HCT116 (cell line): ENCODE measurements at regions not wholly inside any gene's neighbourhood (a gene's known extent, or its start where the extent isn't known, plus 50 kb on each side); places are given as distances from the start of the nearest gene placed in this dataset.

Source experiments
- POLR2A ChIP-seq: IDR thresholded peaks from 2 replicates; pipeline ENCODE4 v1.7.0; 2011; ENCODE audit warnings: borderline replicate concordance; ENCODE audit not compliant: insufficient read depth, insufficient read length; ENCODE audit errors: extremely low read depth
- TF ChIP-seq, protein P1 (sequence below), 3 experiments: fragments of 200-600 bp in 1 of 3; sonication (generic) in 1 of 3; IDR thresholded peaks in 2 of 3; conservative IDR thresholded peaks in 1 of 3; 2 replicates each; pipeline ENCODE4 v1.5.1; 2012 to 2017; ENCODE audit warnings: low read depth in 2 of 3, low read length in 2 of 3, antibody characterized with exemption in 1 of 3, borderline replicate concordance in 1 of 3, control low read depth in 1 of 3, mild to moderate bottlenecking in 1 of 3, mixed read lengths in 1 of 3, mixed run types in 1 of 3, moderate library complexity in 1 of 3; ENCODE audit not compliant: insufficient read depth in 1 of 3

DNA sequence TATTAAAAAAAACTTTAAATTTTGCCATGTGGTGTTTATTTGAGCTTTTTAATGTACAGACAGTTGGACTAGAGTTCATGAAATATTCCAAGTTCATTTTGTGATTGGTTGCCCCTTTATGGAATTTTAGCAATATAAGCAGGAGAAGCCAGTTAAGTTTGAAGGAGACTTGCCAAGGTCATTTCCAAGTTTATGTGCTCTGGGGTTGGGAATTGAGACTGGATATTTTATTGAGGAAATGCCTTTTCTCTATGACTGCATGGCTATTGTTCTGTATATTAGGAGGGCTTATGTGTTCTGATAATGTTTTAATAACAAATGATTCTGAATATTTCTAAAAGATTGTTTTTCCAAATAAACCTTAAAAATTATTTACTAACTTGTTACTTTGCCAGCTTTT lies 67.0 kb upstream of the TCF4 start:
- TF ChIP-seq POLR2A = no peak
- TF ChIP-seq, protein P1, sequence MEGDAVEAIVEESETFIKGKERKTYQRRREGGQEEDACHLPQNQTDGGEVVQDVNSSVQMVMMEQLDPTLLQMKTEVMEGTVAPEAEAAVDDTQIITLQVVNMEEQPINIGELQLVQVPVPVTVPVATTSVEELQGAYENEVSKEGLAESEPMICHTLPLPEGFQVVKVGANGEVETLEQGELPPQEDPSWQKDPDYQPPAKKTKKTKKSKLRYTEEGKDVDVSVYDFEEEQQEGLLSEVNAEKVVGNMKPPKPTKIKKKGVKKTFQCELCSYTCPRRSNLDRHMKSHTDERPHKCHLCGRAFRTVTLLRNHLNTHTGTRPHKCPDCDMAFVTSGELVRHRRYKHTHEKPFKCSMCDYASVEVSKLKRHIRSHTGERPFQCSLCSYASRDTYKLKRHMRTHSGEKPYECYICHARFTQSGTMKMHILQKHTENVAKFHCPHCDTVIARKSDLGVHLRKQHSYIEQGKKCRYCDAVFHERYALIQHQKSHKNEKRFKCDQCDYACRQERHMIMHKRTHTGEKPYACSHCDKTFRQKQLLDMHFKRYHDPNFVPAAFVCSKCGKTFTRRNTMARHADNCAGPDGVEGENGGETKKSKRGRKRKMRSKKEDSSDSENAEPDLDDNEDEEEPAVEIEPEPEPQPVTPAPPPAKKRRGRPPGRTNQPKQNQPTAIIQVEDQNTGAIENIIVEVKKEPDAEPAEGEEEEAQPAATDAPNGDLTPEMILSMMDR (IDR thresholded peaks at IDR 0.05 in 2 of 3, conservative IDR thresholded peaks at IDR 0.05 in 1 of 3; ENCODE audit: borderline replicate concordance in 1 of 3, insufficient read depth in 1 of 3, low read depth in 2 of 3, low read length in 2 of 3) = no peak
